H1 (cell line): ENCODE measurements at regions not wholly inside any gene's neighbourhood (a gene's known extent, or its start where the extent isn't known, plus 50 kb on each side); places are given as distances from the start of the nearest gene placed in this dataset.

Experiments
- CTCF ChIA-PET: fragments of 300-600 bp; sonication (Branson Sonifier 250); formaldehyde crosslinking; loops from one replicate; lab custom pipeline; 2021; ENCODE audit not compliant: partially characterized antibody; lab: Charles Lee
- POLR2A ChIA-PET: fragments of 300-600 bp; sonication (Branson Sonifier 250); formaldehyde crosslinking; loops from one replicate; lab custom pipeline; 2021; ENCODE audit warnings: inconsistent platforms; ENCODE audit not compliant: partially characterized antibody; lab: Charles Lee
- DNase-seq, 2 experiments: peaks; one replicate each; pipeline versions ENCODE4 v3.0.0 to v3.0.0-alpha.2; 2010 to 2022; ENCODE audit warnings: low spot score in 2 of 2, low read depth in 1 of 2, mixed read lengths in 1 of 2
- FAIRE-seq: peaks from 2 replicates; lab custom pipeline; 2011; peaks lifted over from hg19 to GRCh38; lab: Jason Lieb, UNC
- H2AFZ ChIP-seq: 2 replicates; pipeline ENCODE4 v1.8.1; 2012; ENCODE audit warnings: low read length, inconsistent platforms
- H2AK5ac ChIP-seq: 2 replicates; pipeline ENCODE4 v1.6.1; 2013; ENCODE audit warnings: low read depth, low read length
- H2BK120ac ChIP-seq: replicated peaks from 2 replicates; pipeline ENCODE3; 2013; ENCODE audit warnings: low read depth, low read length, inconsistent platforms
- H2BK12ac ChIP-seq: 2 replicates; pipeline ENCODE4 v1.6.1; 2013; ENCODE audit warnings: low read depth, low read length
- H2BK15ac ChIP-seq: 2 replicates; pipeline ENCODE4 v1.6.1; 2013; ENCODE audit warnings: low read length
- H2BK20ac ChIP-seq: 2 replicates; pipeline ENCODE4 v1.6.1; 2013; ENCODE audit warnings: low read length
- H2BK5ac ChIP-seq: 2 replicates; pipeline ENCODE4 v1.6.1; 2013; ENCODE audit warnings: low read depth, low read length
- H3K14ac ChIP-seq: 2 replicates; pipeline ENCODE4 v1.6.1; 2013; ENCODE audit warnings: inconsistent platforms; ENCODE audit not compliant: insufficient read length
- H3K18ac ChIP-seq: 2 replicates; pipeline ENCODE4 v1.6.1; 2013; ENCODE audit warnings: low read length; ENCODE audit errors: extremely low read depth
- H3K23ac ChIP-seq: 2 replicates; pipeline ENCODE4 v1.6.1; 2013; ENCODE audit warnings: inconsistent platforms; ENCODE audit not compliant: insufficient read length
- H3K23me2 ChIP-seq: 2 replicates; pipeline ENCODE4 v1.6.1; 2013; ENCODE audit warnings: low read depth, low read length
- H3K27ac ChIP-seq: 2 replicates; pipeline ENCODE4 v1.6.1; 2011; ENCODE audit warnings: low read depth, low read length, inconsistent platforms
- H3K27me3 ChIP-seq, 4 experiments: replicated peaks in 1 of 4; 1 replicate in 1 of 4; 2 replicates in 3 of 4; pipeline versions ENCODE4 v1.6.1 to v1.8.1; 2011 to 2013; ENCODE audit warnings: low read length in 3 of 4, mild to moderate bottlenecking in 3 of 4, inconsistent platforms in 2 of 4, mixed read lengths in 2 of 4, moderate library complexity in 1 of 4; ENCODE audit not compliant: control insufficient read depth in 3 of 4, insufficient read depth in 3 of 4; ENCODE audit errors: extremely low read depth in 1 of 4
- H3K36me3 ChIP-seq, 4 experiments: 2 replicates each; pipeline versions ENCODE4 v1.6.1 to v1.8.1; 2011 to 2013; ENCODE audit warnings: mild to moderate bottlenecking in 4 of 4, low read length in 3 of 4, moderate library complexity in 2 of 4, control low read depth in 1 of 4, inconsistent platforms in 1 of 4; ENCODE audit not compliant: insufficient read depth in 4 of 4, control insufficient read depth in 2 of 4
- H3K4ac ChIP-seq: replicated peaks from 2 replicates; pipeline ENCODE3; 2013; ENCODE audit warnings: low read length, low read depth, mixed read lengths, inconsistent platforms; ENCODE audit not compliant: insufficient read length
- H3K4me1 ChIP-seq, 4 experiments: replicated peaks in 1 of 4; 1 replicate in 1 of 4; 2 replicates in 3 of 4; pipeline versions ENCODE4 v1.6.1 to v1.8.1; 2011 to 2013; ENCODE audit warnings: low read length in 3 of 4, inconsistent platforms in 2 of 4, mixed read lengths in 1 of 4; ENCODE audit not compliant: insufficient read depth in 4 of 4, control insufficient read depth in 3 of 4
- H3K4me2 ChIP-seq, 2 experiments: 2 replicates each; pipeline versions ENCODE4 v1.6.1 to v1.8.1; 2011 to 2013; ENCODE audit warnings: low read depth in 2 of 2, low read length in 2 of 2, control low read depth in 1 of 2, inconsistent platforms in 1 of 2, mild to moderate bottlenecking in 1 of 2; ENCODE audit not compliant: insufficient read depth in 1 of 2
- H3K4me3 ChIP-seq, 4 experiments: fragments of 200-600, 300-600 bp in 1 of 4; sonication (generic), shearing (Covaris generic), sonication (Bioruptor Twin) in 1 of 4; 2 replicates each; pipeline versions ENCODE4 v1.5.1 to v1.8.1; 2011 to 2016; ENCODE audit warnings: low read length in 4 of 4, low read depth in 3 of 4, control low read depth in 2 of 4, inconsistent platforms in 2 of 4, mild to moderate bottlenecking in 2 of 4, mixed read lengths in 1 of 4, moderate library complexity in 1 of 4; ENCODE audit not compliant: insufficient read depth in 2 of 4; ENCODE audit errors: extremely low read depth in 1 of 4
- H3K56ac ChIP-seq: replicated peaks from 2 replicates; pipeline ENCODE3; 2013; ENCODE audit warnings: low read depth, mild to moderate bottlenecking, mixed read lengths, low read length, inconsistent platforms; ENCODE audit not compliant: insufficient read length
- H3K79me1 ChIP-seq: 2 replicates; pipeline ENCODE4 v1.6.1; 2013; ENCODE audit warnings: low read depth, low read length, control low read depth
- H3K79me2 ChIP-seq, 2 experiments: 2 replicates each; pipeline versions ENCODE4 v1.6.1 to v1.8.1; 2012 to 2013; ENCODE audit warnings: low read length in 2 of 2, mild to moderate bottlenecking in 2 of 2, inconsistent platforms in 1 of 2; ENCODE audit not compliant: insufficient read depth in 2 of 2, control insufficient read depth in 1 of 2
- H3K9ac ChIP-seq, 4 experiments: replicated peaks in 1 of 4; 1 replicate in 1 of 4; 2 replicates in 3 of 4; pipeline versions ENCODE4 v1.6.1 to v1.8.1; 2011 to 2013; ENCODE audit warnings: low read depth in 3 of 4, low read length in 3 of 4, control low read depth in 2 of 4, mild to moderate bottlenecking in 2 of 4, moderate library complexity in 2 of 4, inconsistent platforms in 1 of 4; ENCODE audit errors: extremely low read depth in 1 of 4
- H3K9me3 ChIP-seq, 2 experiments: 2 replicates each; pipeline versions ENCODE4 v1.6.1 to v1.8.1; 2012 to 2013; ENCODE audit warnings: mild to moderate bottlenecking in 2 of 2, moderate library complexity in 2 of 2, control low read depth in 1 of 2, inconsistent platforms in 1 of 2, low read depth in 1 of 2, low read length in 1 of 2, mixed read lengths in 1 of 2; ENCODE audit not compliant: insufficient read depth in 2 of 2
- H4K20me1 ChIP-seq, 2 experiments: replicated peaks in 1 of 2; 2 replicates each; pipeline versions ENCODE3 to v1.8.1; 2011 to 2013; ENCODE audit warnings: inconsistent platforms in 2 of 2, low read length in 2 of 2, mild to moderate bottlenecking in 1 of 2; ENCODE audit not compliant: insufficient read depth in 2 of 2, control insufficient read depth in 1 of 2
- H4K5ac ChIP-seq: 2 replicates; pipeline ENCODE4 v1.6.1; 2013; ENCODE audit warnings: low read length, low read depth, mixed read lengths, inconsistent platforms; ENCODE audit not compliant: insufficient read length
- H4K8ac ChIP-seq: 2 replicates; pipeline ENCODE4 v1.8.0; 2013; ENCODE audit warnings: mild to moderate bottlenecking, moderate library complexity, low read length, inconsistent platforms; ENCODE audit not compliant: insufficient read depth; ENCODE audit errors: extremely low read depth
- H4K91ac ChIP-seq: replicated peaks from 2 replicates; pipeline ENCODE3; 2013; ENCODE audit warnings: low read length, mixed read lengths, inconsistent platforms; ENCODE audit not compliant: insufficient read length
- BACH1 ChIP-seq: IDR thresholded peaks from 2 replicates; pipeline ENCODE4 v1.6.1; 2012; ENCODE audit warnings: low read length, improper control_type of control experiment
- CHD1 ChIP-seq: IDR thresholded peaks from 2 replicates; pipeline ENCODE4 v1.6.1; 2012; ENCODE audit warnings: low read depth, low read length, improper control_type of control experiment
- GABPA ChIP-seq: IDR thresholded peaks from 2 replicates; pipeline ENCODE4 v1.6.1; 2011; ENCODE audit warnings: mild to moderate bottlenecking, low read length, moderate library complexity, borderline replicate concordance; ENCODE audit not compliant: insufficient read depth
- NRF1 ChIP-seq: IDR thresholded peaks from 2 replicates; pipeline ENCODE4 v1.6.1; 2011; ENCODE audit warnings: mild to moderate bottlenecking, low read depth, low read length, improper control_type of control experiment
- SIN3A ChIP-seq, 2 experiments: IDR thresholded peaks in 1 of 2; conservative IDR thresholded peaks in 1 of 2; 2 replicates each; pipeline ENCODE4 v1.6.1; 2011 to 2012; ENCODE audit warnings: low read length in 2 of 2, improper control_type of control experiment in 1 of 2, low read depth in 1 of 2, mild to moderate bottlenecking in 1 of 2
- ZNF274 ChIP-seq: IDR thresholded peaks from 2 replicates; pipeline ENCODE4 v1.7.0; 2012; ENCODE audit warnings: low read length, borderline replicate concordance; ENCODE audit errors: extremely low read depth
- WGBS, 2 experiments: shearing (Covaris generic) in 1 of 2; methylation state at CpG; one replicate each; pipeline versions ENCODE4 v1.1.6 to v1.1.7; 2013 to 2015; ENCODE audit warnings: low lambda C conversion rate in 2 of 2, mixed read lengths in 2 of 2, inconsistent platforms in 1 of 2, low coverage in 1 of 2, missing lambda C conversion rate in 1 of 2; ENCODE audit not compliant: insufficient replicate concordance in 2 of 2, insufficient coverage in 1 of 2, insufficient read length in 1 of 2; ENCODE audit errors: extremely low coverage in 1 of 2, missing lambda C conversion rate in 1 of 2; 5-methylcytosine and 5-hydroxymethylcytosine counted together
- TF ChIP-seq, protein P1 (sequence below): IDR thresholded peaks from 2 replicates; pipeline ENCODE4 v1.6.1; 2012; ENCODE audit warnings: low read length, inconsistent platforms

DNA sequence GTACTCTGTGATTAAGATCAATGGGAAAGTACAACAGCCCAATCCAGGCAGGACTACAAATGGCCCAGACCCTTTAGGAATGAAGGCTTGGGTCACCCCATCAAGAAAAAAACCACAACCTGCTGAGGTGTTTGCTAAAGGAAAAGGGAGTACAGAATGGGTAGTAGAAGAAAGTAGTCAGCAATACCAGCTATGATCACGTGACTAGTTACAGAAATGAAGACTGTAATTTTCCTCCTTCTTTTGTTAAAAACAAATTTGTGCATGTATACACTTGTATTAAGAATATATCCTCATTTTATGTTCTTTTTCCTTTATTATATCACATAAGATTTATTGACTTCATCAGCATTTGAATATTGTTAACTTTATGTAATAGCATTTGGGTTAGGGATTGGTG, 160.1 kb upstream of the TBX22 start:
- Histone ChIP-seq H3K9me3 (no peaks in the 10 kb centered on the region), H3K27me3 (no peaks in the 10 kb centered on the region), H3K36me3 (no peaks in the 10 kb centered on the region), H3K4ac (no peak overlapping the region), H3K27ac (no peak overlapping the region), H2BK12ac (no peak overlapping the region), H3K79me1 (no peaks in the 10 kb centered on the region), H2BK15ac (no peak overlapping the region), H2BK120ac (no peak overlapping the region), H3K23ac (no peak overlapping the region), H3K23me2 (no peaks in the 10 kb centered on the region), H3K18ac (no peak overlapping the region), H4K5ac (no peak overlapping the region), H4K91ac (no peak overlapping the region), H3K4me3 (no peak overlapping the region), H3K4me1 (no peaks in the 10 kb centered on the region), H3K9ac (no peak overlapping the region), H2BK20ac (no peak overlapping the region), H2AK5ac (no peak overlapping the region), H3K4me2 (no peak overlapping the region), H2AFZ (no peak overlapping the region), H4K8ac (no peak overlapping the region), H4K20me1 (no peaks in the 10 kb centered on the region), H3K56ac (no peak overlapping the region), H3K79me2 (no peaks in the 10 kb centered on the region), H3K14ac (no peak overlapping the region), H2BK5ac (no peak overlapping the region)
- TF ChIP-seq GABPA (no peak), ZNF274 (no peak), BACH1 (no peak), NRF1 (no peak), CHD1 (no peak), SIN3A (conservative IDR thresholded peaks at IDR 0.05 in 1 of 2, IDR thresholded peaks at IDR 0.05 in 1 of 2; ENCODE audit: low read depth in 1 of 2, low read length in 2 of 2) (no peak)
- TF ChIP-seq, protein P1, sequence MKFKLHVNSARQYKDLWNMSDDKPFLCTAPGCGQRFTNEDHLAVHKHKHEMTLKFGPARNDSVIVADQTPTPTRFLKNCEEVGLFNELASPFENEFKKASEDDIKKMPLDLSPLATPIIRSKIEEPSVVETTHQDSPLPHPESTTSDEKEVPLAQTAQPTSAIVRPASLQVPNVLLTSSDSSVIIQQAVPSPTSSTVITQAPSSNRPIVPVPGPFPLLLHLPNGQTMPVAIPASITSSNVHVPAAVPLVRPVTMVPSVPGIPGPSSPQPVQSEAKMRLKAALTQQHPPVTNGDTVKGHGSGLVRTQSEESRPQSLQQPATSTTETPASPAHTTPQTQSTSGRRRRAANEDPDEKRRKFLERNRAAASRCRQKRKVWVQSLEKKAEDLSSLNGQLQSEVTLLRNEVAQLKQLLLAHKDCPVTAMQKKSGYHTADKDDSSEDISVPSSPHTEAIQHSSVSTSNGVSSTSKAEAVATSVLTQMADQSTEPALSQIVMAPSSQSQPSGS, result no peak
- FAIRE-seq (no peak), DNase-seq (no peak)
- CTCF ChIA-PET, result no interaction called here
- no CpG with 5 or more reads among the region's 1 CpG for WGBS, 2 experiments
- POLR2A ChIA-PET, result no interaction called here
